ENCODE measurements at regions not wholly inside any gene's neighbourhood (a gene's known extent, or its start where the extent isn't known, plus 50 kb on each side); places are given as distances from the start of the nearest gene placed in this dataset.

DNA sequence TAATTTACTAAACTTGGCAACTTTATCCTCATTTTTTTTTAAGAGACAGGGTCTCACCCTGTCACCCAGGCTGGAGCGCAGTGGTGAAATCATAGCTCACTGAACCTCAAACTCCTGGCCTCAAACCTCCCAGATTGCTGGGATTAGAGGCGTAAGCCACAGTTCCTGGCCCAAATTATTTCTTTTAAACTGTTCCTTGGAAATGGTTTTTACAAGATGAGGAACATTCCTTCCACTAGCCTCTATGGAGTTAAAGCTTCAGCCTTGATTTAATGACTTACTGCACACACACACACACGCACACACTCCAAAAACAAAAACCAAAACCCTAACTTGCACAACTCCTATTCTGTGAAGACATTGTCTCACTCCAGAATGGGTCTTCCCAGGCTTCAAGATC lies 77.2 kb upstream of the TARS1 start:
- TF ChIP-seq, protein P1, sequence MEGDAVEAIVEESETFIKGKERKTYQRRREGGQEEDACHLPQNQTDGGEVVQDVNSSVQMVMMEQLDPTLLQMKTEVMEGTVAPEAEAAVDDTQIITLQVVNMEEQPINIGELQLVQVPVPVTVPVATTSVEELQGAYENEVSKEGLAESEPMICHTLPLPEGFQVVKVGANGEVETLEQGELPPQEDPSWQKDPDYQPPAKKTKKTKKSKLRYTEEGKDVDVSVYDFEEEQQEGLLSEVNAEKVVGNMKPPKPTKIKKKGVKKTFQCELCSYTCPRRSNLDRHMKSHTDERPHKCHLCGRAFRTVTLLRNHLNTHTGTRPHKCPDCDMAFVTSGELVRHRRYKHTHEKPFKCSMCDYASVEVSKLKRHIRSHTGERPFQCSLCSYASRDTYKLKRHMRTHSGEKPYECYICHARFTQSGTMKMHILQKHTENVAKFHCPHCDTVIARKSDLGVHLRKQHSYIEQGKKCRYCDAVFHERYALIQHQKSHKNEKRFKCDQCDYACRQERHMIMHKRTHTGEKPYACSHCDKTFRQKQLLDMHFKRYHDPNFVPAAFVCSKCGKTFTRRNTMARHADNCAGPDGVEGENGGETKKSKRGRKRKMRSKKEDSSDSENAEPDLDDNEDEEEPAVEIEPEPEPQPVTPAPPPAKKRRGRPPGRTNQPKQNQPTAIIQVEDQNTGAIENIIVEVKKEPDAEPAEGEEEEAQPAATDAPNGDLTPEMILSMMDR (IDR thresholded peaks at IDR 0.05), result no peak
- TF ChIP-seq POLR2A (IDR thresholded peaks at IDR 0.05) (no peak), EP300 (IDR thresholded peaks at IDR 0.05) (no peak)

All from suprapubic skin (tissue), 3 donors.